Fibroblast of skin of left biceps (primary cell): ENCODE measurements at regions not wholly inside any gene's neighbourhood (a gene's known extent, or its start where the extent isn't known, plus 50 kb on each side); places are given as distances from the start of the nearest gene placed in this dataset.
A peak's percentile ranks its signal among the peaks of the same experiment; 100 is the strongest.

Source experiments
- DNase-seq, 2 experiments: peaks; one replicate each; pipeline ENCODE4 v3.0.0-alpha.2; 2013; ENCODE audit warnings: low read depth in 2 of 2

DNA sequence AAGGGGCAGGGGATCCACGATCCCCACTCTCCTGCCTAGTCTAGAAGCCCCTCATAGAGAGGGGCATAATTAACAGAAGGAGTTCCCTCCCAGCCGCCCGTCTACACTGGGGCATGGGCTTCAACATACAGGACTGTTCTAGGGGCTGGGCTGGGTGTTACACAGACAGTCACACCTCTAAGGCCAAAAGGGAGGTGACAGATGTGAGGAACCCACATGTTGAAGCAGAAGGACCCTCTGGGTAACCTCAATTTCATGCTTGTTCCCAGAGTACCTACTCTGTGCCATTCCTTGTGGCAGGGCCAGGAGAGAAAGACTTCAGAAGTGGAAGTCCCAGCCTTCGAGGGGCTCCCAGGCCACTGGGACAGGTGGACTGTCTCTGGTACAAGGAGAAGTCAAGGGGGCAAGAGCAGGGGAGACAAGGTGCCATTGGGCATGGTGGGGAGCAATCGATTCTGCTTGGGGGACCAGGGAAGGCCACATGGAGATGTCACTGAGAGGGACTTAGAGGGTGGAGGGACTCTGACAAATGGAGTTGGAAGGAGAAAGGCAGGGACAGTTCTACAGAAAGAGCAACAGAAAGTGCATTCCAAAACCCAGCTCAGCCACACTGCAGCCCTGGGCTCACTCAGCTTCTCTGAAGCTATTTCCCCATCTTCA, 71.3 kb downstream of the CPN2 start:
- no peak for DNase-seq

- DNase-seq: no peak
Observed at GRCh38 chr3:194280777-194281176, 70.4 kb downstream of the CPN2 start.

- DNase-seq: no peak
Observed at GRCh38 chr3:194281306-194281705, 69.8 kb downstream of the CPN2 start.

GRCh38 chr3:194281766-194282165, 69.4 kb downstream of the CPN2 start:
- no peak for DNase-seq

DNA sequence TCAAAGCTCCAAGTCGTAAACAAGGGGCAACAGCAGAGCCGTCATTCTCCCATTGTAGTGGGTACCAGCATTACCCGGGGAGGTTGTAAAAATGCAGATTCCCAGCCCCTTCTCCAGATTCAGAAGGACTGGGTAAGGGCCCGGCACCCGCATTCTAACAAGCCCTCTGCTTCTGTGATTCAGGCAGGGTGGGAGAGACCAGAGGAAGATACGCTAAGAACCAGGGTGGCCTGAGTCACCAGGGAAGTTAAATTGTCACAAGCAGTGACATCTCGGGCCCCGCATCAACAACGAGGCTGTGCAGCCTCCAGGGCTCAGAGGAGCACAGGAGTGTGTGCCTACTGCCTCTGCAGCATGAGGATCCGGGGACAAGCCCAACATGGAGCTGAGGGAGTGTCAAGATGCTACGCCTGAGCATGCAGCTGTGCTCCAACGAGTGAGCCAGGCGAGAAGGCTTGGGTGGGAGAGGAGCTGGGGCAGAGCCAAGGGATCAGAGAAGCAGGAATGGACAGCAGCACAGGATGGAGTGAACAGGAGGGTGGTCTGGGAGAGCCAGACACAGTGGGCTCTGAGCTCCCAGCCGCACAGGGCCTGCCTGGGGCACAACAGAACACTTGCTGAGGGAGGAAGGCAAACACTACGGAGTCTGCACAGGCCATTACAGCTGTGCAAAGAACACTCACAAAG, 68.5 kb downstream of the CPN2 start:
- DNase-seq: no peak

- no peak for DNase-seq
Observed at GRCh38 chr3:194283221-194284006, 67.7 kb downstream of the CPN2 start.

DNA sequence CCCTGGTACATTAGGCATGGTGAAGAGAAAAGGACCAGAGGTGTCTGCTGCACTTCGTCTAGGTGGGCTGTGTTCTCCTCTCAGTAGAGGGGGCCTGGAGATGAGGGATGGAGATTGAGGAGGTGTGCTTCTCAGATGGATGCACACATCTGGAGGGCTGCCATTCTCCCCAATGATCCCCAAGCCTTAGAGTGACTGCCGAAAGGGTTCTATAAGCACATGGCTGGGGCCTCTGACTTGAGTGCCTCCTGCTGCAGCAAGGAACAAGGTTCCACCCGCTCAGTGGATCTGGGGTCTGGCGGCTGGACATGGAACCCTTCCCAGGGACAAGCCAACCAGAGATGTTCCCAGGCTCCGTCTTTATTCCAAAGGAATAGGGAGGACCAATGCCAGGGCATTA, 66.8 kb downstream of the CPN2 start:
- DNase-seq: no peak

DNA sequence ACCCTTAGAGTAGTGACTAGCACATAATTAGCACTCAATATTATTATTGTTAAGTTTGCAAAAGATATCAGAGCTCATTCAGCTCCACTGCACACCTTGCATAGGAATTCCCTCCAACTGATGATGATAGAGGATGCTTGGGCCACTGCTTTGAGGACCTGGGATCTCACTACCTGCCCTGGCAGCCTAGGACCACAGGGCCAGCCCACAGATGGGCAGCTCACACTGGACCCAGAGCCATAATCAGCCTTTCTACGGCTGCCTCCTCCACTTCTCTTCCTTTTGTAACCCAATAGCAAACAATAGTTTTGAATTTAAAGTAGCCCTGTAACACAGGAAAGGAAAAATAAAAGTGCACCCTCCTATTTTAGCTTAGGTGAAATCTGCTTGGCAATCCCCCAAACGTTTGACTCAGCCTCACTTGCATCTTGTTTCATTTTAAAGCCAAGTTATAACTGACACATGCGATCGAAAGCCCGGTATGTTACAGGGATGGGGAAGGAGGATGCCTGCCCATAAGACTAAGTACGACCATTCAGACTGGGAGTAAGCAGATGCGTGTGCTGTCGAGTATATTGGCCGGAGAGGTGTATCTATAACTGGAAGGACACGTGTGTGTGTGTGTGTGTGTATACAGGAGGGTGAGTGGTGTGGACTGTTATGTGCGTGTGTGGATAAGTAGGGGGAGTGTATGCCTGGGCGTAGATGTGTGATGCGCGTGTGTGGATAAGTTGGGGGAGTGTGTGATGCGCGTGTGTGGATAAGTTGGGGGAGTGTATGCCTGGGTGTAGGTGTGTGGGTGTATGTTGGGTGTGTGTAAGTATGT, 65.9 kb downstream of the CPN2 start:
- peak in 1 of 2 experiments; percentile 76 for DNase-seq

DNA sequence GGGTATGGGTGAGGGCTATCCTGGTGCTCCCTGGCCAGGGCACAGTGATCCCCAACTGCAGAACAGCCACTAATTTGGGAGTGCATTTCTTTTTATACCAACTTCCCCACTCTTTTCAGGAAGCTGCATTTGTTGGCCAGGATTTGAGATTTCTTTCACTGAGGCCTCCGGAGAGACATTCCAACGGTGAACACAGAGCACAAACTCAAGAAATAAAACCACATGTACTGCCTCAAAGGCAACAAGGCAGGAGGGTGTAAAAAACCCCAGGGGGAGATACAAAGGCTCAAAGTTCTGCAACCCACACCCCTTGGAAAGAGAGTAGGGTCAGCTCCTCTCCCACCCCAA, 65.3 kb downstream of the CPN2 start:
- DNase-seq: no peak

GRCh38 chr3:194286375-194287146, 64.6 kb downstream of the CPN2 start:
- DNase-seq: no peak

GRCh38 chr3:194287374-194287773, 63.8 kb downstream of the CPN2 start:
- no peak for DNase-seq

- DNase-seq: no peak
Observed at GRCh38 chr3:194287977-194288706, 63.0 kb downstream of the CPN2 start.
